ENCODE measurements at regions not wholly inside any gene's neighbourhood (a gene's known extent, or its start where the extent isn't known, plus 50 kb on each side); places are given as distances from the start of the nearest gene placed in this dataset.

DNA sequence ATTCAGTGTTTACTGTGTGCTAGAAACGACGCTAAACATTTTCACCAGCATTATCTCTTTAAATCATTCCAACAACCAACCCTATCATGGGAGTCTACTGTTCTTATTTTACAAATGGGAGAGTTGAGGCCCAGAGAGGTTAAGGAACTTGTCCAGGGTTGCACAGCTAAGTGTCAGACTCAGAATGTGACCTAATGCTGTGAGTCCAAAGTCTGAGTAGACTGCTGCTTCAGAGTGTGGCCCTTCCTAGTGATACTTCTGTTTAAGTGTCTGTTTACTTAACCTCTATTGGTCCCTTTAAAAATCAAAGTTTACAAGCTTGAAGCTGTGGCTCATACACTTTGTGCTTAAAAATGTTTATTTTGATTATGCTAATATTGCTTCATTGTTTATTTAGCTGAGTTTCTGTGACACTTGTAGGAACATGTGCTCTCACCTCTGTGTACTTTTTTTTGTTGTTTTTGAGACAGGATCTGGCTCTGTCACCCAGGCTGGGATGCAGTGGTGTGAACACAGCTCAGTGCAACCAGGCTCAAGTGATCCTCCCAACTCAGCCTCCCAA lies 84.4 kb upstream of the SYPL1 start:
- no peak for DNase-seq (ENCODE audit: low read depth)

- DNase-seq (ENCODE audit: low read depth): no peak
Measured at GRCh38 chr7:106193661-106194060, 81.5 kb upstream of the SYPL1 start.

DNA sequence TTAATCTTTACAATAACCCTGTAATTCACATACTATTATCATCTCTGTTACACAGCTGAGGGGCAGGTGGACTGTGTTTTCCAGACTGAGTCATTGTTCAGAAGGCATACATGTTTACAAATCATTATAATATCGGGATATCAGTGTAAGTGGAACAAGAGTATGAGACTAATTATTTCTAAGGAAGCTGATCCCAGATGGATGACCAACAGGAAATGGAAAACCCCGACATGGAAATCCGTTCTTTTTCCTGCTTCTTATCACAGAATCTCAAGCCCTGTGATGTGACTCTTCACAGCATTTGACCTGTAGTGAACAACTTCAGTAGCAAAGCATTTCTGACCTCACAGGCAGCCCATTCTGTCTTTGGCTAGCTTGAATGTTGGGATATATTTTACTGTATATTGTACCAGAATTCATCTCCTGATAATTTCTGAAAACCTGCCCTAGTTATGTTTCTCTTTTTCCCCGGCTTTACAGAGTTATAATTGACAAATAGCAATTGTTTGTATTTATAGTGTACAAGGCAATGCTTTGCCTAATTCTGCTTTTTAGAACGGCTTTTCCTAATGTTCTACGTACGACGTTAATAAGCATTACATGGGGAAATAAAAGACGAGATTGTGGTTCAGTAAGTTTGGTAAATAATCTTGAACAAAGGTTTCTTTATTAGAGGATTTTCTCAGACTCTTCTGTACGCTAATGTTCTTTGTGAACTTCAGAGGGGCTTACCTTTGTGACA lies 78.6 kb upstream of the SYPL1 start:
- DNase-seq (ENCODE audit: low read depth): no peak

DNA sequence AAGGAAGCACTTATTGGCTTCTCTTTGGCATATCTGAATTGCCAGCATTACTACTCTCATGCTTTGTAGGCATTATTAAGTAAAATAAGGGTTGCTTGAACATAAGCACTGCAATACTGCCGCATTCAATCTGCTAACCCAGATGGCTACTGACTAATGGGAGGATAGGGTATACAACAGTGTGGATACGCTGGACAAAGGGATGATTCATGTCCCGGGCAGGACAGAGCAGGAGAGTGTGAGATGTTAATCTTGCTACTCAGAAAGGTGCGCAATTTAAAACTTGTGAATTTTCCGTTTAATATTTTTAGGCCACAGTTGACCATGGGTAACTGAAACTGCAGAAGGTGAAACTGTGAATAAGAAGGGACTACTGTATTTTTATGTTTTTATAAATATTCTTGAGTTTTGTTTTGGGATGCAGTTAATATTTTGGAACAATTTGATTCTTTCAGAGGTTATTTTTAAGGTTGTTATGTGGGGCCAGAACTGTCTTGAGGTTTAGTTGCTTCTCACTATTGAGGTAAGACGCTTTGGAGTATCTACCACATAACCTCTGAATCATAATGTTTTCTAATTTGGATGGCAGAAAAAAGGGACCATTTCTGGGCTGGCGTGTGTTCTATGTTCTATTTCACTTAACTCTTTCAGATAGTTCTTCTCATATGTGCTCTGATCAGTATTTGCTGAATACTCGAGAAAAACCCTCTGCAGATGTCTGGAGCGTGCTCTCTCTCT lies 75.7 kb upstream of the SYPL1 start:
- DNase-seq (ENCODE audit: low read depth): no peak

DNA sequence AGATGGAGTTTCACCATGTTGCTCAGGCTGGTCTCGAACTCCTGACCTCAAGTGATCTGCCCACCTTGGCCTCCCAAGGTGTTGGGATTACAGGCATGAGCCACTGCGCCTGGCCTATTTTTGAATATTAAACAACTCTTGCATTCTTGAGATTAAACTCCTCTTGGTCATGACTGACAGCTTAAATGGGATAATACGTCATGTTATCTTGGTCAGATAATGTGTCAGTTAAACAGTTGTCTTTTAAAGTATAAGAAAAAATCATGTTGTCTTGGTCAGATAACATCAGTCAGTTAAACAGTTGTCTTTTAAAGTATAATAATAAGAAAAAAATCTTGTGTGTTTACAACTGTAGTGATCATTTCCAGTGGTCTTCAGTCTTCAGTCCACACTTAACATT lies 73.6 kb upstream of the SYPL1 start:
- DNase-seq (ENCODE audit: low read depth): no peak

- no peak for DNase-seq (ENCODE audit: low read depth)
Measured at GRCh38 chr7:106183952-106184351, 71.8 kb upstream of the SYPL1 start.

DNA sequence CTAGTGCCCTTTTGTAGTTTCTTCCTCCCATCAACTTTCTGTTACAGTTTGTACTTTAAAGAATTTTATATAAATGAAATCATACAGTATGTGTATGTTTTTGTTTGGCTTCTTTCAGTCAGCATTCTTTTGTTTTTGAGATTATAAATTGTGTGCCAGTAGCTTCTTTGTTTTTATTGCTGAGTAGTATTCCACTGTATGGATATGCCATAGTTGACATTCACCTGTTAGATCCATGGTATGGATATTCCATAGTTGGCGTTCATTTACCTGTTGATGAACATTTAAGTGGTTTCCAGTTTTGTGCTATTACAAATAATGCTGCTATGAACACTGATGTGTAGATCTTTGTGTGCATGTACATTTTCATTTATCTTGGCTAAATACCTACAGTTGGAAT lies 70.8 kb upstream of the SYPL1 start:
- DNase-seq (ENCODE audit: low read depth): no peak

DNA sequence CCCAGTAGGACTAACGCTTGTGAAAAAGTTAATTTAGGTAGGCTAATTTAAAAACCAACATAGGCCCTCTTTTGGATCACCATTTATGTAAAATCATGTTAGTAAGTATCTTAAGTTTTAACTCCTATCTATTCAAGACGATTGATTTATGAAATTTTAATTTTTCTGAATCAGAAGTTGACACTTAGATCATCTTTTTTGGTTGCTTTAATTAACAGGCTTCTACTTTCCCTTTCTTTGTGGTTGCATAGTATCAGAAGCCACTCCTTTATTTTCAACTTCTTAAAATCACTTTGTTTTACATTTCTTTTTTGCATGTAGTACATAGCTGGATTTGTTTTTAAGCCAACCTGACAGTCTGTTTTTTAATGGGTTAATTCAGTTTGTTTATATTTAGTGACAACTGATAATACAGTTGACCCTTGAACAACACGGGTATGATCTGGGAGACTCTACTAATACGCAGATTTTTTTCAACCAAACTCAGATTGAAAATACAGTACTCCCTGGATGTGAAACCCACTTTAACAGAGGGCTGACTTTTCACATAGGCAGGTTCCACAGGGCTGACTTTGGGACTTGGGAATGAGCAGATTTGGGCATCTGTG lies 69.7 kb upstream of the SYPL1 start:
- no peak for DNase-seq (ENCODE audit: low read depth)

- DNase-seq (ENCODE audit: low read depth): no peak
Measured at GRCh38 chr7:106180721-106181120, 68.6 kb upstream of the SYPL1 start.

- no peak for DNase-seq (ENCODE audit: low read depth)
Measured at GRCh38 chr7:106179256-106179655, 67.1 kb upstream of the SYPL1 start.

GRCh38 chr7:106178593-106179134 lies 66.6 kb upstream of the SYPL1 start:
- peak; percentile 69 for DNase-seq (ENCODE audit: low read depth)

DNA sequence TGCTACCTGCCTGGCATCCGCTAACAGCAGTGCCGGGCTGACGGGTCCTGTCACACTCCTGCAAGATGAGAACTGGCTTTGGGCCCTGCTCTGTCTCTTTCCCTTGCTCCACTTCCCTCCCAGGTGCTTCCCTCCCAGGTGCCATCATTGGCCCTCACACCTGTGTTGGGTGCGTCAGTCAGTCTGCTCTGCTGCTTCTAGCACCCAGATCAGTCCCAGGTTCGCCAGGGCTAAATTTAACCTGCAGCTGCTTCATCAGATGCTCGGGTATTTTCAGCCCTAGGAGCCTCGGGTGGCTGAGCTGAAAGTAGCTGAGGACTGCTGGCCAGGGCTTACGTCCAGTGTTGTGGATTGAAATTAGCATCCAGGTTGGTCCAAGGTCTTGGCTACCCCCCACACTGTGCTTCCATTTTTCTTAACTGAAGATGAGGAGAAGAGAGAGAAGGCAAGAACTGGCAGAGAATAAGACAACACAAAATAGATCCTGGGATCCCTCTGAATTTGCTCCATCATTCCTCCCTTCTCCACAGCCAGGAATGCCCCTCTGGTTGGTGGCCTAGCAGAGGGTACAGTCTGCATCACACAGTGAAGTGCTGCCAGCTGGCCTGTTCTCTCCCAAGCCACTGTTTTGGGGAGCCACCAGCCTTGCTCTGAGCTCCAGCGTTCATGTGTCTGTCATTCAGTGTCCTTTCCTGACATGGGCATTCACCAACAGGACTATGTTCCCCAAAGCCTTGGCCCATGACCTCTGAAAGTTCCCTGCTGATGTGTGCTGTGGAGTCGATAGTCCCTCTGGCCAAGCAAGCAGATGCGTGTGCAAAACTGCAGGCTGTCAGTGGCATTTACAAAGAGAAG lies 65.9 kb upstream of the SYPL1 start:
- no peak for DNase-seq (ENCODE audit: low read depth)

DNA sequence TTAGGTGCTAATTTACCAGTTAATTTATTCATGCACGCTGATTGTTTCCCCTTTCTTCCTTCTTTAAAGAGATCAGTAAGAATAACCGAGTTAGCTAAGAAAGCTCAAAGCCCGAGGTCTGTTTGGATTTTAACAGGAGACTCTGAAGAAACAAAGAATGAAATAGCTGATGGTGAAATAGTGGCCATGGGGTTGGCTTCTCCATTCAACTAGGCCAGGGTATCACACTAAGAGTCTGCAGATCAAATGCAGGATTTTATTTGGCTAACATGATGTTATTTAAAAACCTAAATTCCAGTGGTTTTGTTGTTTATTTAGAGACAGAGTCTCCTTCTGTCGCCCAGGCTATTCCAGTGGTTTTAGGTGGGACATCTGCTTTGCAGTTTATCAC lies 65.2 kb upstream of the SYPL1 start:
- DNase-seq (ENCODE audit: low read depth): no peak

DNA sequence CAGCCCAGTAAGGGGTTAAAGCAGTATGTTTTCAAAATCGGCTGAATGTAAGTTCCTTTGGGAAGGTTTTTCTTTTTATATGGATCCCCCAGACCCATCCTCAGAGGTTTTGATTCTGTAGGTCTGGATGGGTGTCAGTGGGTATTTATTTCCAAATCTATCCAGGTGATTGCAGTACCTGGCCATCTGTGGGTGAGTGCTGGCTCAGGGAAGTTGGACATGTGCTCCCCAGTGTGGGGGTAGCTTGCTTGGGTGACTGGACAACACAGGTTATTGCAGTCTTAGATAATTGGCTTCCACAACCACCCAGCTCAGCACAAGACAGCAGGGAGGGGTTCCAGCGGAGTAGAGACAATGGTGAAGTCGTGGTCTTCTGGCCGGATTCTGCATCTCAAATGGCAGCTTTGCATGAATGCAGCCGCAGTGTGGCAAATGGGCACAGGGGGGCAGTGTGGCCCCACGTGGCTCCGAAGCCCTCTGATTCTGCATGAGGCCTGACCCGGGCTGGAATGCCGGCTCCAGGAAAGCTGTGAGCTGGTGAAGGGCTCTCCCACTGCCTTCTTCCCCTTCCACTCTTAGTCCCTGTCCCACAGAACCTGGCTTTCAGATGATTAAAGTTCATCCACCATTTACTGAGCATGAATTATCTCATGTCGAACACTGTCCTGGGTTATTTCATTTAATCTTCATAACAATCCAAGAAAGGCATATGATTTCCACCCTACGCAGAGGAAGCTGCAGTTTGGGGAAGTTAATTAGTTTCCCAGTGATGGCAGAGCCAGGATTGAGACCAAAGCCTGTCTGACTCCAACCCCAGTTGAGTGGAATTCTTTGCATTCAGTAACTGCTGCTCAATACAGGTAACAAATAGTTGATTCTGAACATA lies 64.5 kb upstream of the SYPL1 start:
- DNase-seq (ENCODE audit: low read depth): peak; percentile 80

- DNase-seq (ENCODE audit: low read depth): no peak
Measured at GRCh38 chr7:106175507-106175906, 63.4 kb upstream of the SYPL1 start.

DNA sequence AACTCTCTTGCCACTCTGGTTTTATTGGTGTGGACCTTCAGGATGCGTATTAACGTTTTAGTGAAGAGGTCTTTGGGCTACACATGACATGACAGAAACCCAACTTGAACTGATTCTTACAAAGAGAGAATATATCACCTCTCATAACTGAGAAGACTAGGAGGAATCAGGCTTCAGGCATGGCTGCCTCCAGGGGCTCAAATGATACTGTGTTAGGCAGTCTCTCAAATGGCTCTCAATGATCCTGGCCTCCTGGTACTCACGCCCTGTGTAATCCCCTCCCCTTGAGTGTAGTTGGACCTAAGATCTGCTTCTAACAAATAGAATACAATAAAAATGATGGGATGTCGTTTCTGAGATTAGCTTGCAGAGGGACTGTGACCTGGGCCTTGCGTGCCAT lies 58.5 kb upstream of the SYPL1 start:
- DNase-seq (ENCODE audit: low read depth): no peak

GRCh38 chr7:106169821-106170610 lies 57.9 kb upstream of the SYPL1 start:
- DNase-seq (ENCODE audit: low read depth): no peak

DNA sequence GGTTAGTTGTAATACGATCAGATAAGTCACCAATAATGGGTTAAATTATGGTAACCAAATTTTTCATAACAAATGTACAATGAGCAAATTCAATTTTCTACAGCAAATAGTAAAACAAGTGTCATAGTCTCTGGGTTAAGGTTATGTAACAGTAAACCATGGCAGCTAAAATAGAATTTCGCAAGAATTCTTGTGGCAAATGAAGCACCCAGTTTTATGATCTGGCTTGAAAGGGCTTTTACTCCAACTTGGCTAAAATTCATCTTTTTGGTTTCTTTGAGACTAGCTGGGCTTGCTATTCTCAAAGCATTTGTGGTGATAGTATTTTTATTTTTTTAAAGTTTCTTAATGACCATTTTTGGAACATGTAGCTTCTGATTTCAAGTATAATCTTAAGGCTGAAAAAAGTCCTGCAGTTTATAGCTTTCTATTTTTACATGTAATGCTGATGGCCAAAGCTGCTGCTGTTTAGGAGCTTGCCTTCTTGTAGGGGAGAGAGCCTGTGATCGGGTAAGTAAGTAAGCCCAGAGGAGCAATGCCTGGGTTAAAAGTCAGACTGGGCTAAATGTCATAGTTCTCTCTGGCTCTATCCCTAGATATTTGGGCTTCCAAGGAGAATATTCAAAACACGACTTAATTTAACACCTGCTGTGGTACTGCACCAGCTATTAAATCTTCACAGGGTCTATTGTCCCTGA lies 55.5 kb upstream of the SYPL1 start:
- peak; percentile 71 for DNase-seq (ENCODE audit: low read depth)

DNA sequence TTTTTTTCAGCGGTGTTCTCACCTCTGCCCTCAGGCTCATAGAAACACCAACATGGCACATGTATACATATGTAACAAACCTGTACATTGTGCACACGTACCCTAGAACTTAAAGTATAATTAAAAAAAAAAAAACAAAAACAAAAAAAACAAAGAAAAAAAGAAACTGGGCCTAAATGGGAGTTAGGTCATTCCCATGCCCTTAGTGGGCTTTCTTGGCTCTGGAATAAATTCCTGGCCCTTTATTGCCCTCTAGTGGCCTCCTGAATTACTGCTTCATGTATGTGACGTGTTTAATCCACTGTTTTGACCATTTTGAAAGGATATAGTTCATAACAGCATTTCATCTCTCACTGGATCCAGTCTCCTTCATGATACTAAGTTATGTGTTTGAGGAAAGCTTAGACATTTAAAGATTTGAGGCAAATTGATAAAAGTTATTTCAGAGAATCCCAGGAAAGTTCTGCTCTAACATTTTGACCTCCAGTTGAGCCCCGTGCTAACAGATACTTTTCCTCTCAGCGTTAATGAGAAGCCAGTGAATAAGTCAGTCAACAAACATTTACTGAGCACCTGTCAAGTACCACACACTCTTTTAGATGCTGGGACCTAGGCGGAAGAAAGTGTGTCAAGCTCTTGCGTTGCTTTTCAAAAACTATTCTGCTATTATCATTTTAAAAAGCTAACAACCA lies 54.7 kb upstream of the SYPL1 start:
- DNase-seq (ENCODE audit: low read depth): peak; percentile 85

Data from EH (cell line).